Stimulated activated naive CD8-positive, alpha-beta T cell treated with anti-CD3 and anti-CD28 coated beads, Interleukin-15, Interleukin-2, amounts not matched to agents 100 ng/mL and 50 ng/mL, for 24 hours (primary cell): ENCODE measurements at regions not wholly inside any gene's neighbourhood (a gene's known extent, or its start where the extent isn't known, plus 50 kb on each side); places are given as distances from the start of the nearest gene placed in this dataset.
"Not testable (repeated sequence)": the region's sequence is repeated elsewhere in the genome, so short reads cannot be mapped to it uniquely, and the experiment has no call there.

Experiments used
- H3K27ac Mint-ChIP-seq: one replicate; pipeline ENCODE4 v1.8.0; 2021; ENCODE audit warnings: mild to moderate bottlenecking, mixed read lengths
- H3K27me3 Mint-ChIP-seq: one replicate; pipeline ENCODE4 v1.8.0; 2021; ENCODE audit warnings: mixed read lengths
- H3K36me3 Mint-ChIP-seq: one replicate; pipeline ENCODE4 v1.8.0; 2021; ENCODE audit warnings: low read depth, mixed read lengths
- H3K4me1 Mint-ChIP-seq: one replicate; pipeline ENCODE4 v1.8.0; 2021; ENCODE audit warnings: low read depth, mixed read lengths
- H3K4me3 Mint-ChIP-seq: one replicate; pipeline ENCODE4 v1.8.0; 2021; ENCODE audit warnings: mild to moderate bottlenecking, mixed read lengths
- H3K9me3 Mint-ChIP-seq: one replicate; pipeline ENCODE4 v1.8.0; 2021; ENCODE audit warnings: mixed read lengths

- H3K36me3 Mint-ChIP-seq, H3K27ac Mint-ChIP-seq, H3K27me3 Mint-ChIP-seq, H3K4me3 Mint-ChIP-seq, H3K4me1 Mint-ChIP-seq: not testable (repeated sequence)
- H3K9me3 Mint-ChIP-seq = peaks cover 10% of the 10 kb centered on the region
These were observed 69.4 kb upstream of the GNG12 start for GRCh38 chr1:67902546-67903223.

DNA sequence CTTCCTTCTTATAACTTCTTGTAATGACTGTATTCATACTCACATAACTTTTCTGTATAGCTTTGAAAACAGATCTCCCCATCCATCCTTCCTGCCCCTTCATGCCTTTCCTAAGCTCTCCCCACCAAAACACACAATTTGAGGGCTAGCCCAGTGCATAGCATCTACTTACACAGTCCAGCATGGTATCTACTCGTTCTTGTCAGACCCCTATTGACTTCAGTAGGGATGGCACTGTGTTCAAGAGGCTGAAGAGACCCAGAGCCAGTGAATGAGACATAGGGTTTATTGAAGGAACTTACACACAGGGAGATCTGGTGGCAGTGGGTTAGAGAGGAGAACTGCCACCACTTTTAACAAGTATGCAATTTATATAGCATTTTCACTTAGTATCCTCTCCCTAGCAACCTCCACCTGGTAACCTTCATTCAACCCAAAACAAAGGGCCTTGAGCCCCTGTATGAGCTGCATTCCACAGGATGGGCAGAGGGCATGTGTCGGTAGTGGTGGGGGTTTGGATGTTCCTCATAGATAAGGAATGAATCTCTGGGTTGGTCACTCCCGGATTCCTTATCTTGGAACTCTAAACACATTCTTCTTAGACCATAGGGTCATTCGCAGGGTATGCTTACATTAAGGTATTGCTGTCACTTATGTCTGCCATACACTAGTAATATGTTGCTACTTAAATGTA, 64.9 kb upstream of the GNG12 start:
- Mint-ChIP-seq H3K27ac (no peak overlapping the region), H3K9me3 (peaks cover 7% of the 10 kb centered on the region), H3K4me3 (no peak overlapping the region), H3K27me3 (peaks cover 22% of the 10 kb centered on the region), H3K4me1 (no peaks in the 10 kb centered on the region), H3K36me3 (no peaks in the 10 kb centered on the region)

- Mint-ChIP-seq H3K27ac (no peak overlapping the region), H3K27me3 (peaks cover 28% of the 10 kb centered on the region), H3K4me3 (no peak overlapping the region), H3K9me3 (peaks cover 7% of the 10 kb centered on the region), H3K4me1 (no peaks in the 10 kb centered on the region), H3K36me3 (no peaks in the 10 kb centered on the region)
These were observed 64.1 kb upstream of the GNG12 start for GRCh38 chr1:67897270-67897949.

DNA sequence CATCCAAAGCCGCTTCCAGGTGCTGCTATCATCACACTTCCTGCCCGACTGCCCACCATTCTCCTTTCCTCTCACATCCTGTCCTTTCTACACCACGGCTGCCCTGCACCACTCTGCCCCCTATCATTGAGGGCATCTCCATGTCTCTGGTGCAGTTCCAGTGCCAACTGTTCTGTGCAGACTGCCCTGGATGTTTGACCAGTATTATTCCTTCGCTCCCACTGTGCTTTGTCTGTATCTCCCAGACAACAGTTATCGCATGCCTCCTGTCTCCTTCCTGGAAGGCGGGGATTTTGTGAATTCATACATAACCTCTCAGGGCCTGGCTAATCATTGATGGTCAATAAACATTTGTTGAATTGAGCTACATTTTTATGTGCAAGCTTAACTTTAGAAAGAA, 63.6 kb upstream of the GNG12 start:
- H3K4me1 Mint-ChIP-seq = no peaks in the 10 kb centered on the region
- no peak overlapping the region for H3K27ac Mint-ChIP-seq
- H3K9me3 Mint-ChIP-seq = peaks cover 7% of the 10 kb centered on the region
- H3K36me3 Mint-ChIP-seq = no peaks in the 10 kb centered on the region
- no peak overlapping the region for H3K4me3 Mint-ChIP-seq
- H3K27me3 Mint-ChIP-seq = peaks cover 33% of the 10 kb centered on the region

DNA sequence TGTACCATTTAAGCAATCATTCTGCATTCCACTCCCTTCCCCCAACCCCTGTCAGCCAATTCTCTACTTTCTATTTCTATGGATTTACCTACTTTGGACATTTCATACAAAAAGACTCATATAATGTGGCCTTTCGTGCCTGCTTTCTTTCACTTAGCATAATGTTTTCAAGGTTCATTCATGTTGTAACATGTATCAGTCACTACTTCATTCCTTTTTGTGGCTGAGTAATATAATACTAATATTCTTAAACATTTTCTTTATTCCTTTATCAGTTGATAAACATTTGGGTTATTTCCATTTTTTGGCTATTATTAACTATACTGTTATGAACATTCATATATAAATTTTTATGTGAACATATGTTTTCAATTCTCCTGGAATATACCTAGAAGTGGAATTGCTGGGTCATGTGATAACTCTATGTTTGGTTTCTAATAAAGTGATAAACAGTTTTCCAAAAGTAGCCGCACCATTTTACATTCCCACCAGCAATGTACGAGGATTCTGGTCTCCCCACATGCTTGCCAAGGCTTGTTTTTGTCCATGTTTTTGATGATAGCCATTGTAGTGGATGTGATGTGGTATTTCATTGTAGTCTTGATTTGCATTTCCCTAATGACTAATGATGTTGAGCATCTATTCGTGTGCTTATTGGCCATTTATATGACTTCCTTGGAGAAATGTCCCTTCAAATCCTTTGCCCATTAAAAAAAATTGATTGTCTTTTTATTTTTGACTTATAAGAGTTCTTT, 61.9 kb upstream of the GNG12 start:
- Mint-ChIP-seq H3K9me3 (peaks cover 7% of the 10 kb centered on the region), H3K4me1 (peaks cover 6% of the 10 kb centered on the region), H3K36me3 (no peaks in the 10 kb centered on the region), H3K27ac (no peak overlapping the region), H3K4me3 (no peak overlapping the region), H3K27me3 (peaks cover 45% of the 10 kb centered on the region)

DNA sequence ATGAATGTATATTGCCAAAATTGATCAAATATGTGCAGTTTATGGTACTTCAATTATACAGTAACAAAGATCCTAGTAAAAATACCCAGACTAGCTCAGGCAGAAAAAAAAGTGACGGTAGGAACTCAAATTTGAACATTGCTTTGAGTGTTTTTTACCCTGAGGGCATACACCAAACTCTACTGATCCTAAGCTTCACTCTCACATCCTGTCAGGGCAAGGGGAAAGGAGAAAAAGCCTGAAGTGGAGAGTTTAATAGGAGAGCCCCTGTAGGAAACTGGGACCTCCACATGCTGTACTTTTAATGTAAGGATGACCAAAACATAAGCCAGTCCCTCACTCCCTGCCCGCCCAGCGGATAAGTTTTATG, 59.8 kb upstream of the GNG12 start:
- H3K4me3 Mint-ChIP-seq = no peak overlapping the region
- peaks cover 20% of the 10 kb centered on the region for H3K4me1 Mint-ChIP-seq
- no peaks in the 10 kb centered on the region for H3K9me3 Mint-ChIP-seq
- H3K27me3 Mint-ChIP-seq = peaks cover 42% of the 10 kb centered on the region
- H3K36me3 Mint-ChIP-seq = no peaks in the 10 kb centered on the region
- no peak overlapping the region for H3K27ac Mint-ChIP-seq

DNA sequence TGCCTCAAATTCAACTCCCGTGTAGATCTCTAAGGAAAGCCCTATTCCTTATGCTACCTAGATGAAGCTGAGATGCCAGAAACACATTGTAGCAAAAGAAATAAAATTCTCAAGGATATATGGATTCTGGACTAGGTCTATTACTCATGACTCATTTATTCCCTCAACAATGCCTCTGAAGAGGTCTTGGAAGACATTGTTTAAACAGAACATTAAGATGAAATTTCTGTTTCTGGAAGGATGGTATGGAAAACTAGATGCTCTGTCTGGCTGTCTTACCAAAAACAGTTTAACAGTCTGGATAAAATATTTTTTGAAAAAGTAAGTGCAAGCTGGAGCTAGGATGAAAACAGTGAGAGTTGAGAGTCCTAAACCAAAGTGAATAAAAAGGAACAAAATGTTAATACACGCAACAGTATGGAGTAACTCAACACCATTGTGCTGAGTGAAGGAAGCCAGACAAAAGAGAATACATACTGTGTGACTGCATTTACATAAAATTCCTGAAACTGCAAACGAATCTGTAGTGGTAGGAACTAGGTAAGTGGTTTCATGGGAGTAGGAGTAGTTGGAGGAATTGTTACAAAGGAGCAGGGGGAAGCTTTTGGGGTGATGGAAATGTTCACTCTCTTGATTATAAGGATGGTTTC, 59.3 kb upstream of the GNG12 start:
- H3K27ac Mint-ChIP-seq = no peak overlapping the region
- no peaks in the 10 kb centered on the region for H3K9me3 Mint-ChIP-seq
- no peaks in the 10 kb centered on the region for H3K36me3 Mint-ChIP-seq
- H3K4me3 Mint-ChIP-seq = no peak overlapping the region
- peaks cover 38% of the 10 kb centered on the region for H3K27me3 Mint-ChIP-seq
- H3K4me1 Mint-ChIP-seq = peaks cover 20% of the 10 kb centered on the region

DNA sequence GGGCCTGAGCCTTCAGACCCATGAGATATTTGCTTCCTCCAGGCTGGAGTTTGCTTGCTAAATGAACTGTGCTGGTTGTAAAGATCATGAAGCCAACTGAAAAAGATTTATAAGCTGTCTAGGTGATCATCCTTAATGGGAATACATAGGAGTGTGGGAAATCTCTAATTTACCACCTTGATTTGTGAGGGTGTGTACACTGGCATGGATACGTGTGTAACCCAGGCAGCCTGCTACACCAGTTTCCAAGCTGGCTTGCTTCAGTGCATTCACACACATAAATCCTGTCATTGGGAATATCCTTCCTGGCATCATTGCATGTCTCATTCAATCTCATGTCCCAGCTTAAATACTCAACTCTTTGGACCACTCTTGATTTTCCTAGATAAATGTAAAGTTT, 57.6 kb upstream of the GNG12 start:
- no peaks in the 10 kb centered on the region for H3K36me3 Mint-ChIP-seq
- H3K27ac Mint-ChIP-seq = no peak overlapping the region
- no peak overlapping the region for H3K4me3 Mint-ChIP-seq
- H3K27me3 Mint-ChIP-seq = peaks cover 32% of the 10 kb centered on the region
- peaks cover 20% of the 10 kb centered on the region for H3K4me1 Mint-ChIP-seq
- no peaks in the 10 kb centered on the region for H3K9me3 Mint-ChIP-seq

- Mint-ChIP-seq H3K27me3 (peaks cover 32% of the 10 kb centered on the region), H3K4me3 (no peak overlapping the region), H3K4me1 (peaks cover 20% of the 10 kb centered on the region), H3K9me3 (no peaks in the 10 kb centered on the region), H3K36me3 (no peaks in the 10 kb centered on the region), H3K27ac (peak overlapping the region; percentile 49)
These were observed 56.8 kb upstream of the GNG12 start for GRCh38 chr1:67889953-67890567.

DNA sequence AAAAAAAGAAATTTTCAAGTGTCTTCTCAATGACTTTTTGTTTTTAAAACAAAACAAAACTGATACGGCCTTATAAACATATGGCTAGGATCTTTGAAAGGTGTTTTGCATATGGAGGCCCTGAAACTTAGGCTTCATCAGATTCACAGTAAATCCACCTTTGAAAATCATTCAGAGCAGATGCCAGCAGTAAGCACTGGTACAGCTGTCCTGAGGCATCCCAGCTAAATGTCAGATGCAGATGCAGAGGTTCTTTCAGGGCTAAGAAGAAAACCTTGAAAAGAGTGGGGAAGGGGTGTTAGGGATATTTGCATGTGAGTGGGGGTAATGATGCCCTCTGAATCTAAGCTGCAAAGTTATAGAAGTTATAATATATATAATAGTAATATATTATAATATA, 56.2 kb upstream of the GNG12 start:
- Mint-ChIP-seq H3K36me3 (no peaks in the 10 kb centered on the region), H3K9me3 (no peaks in the 10 kb centered on the region), H3K4me1 (peaks cover 20% of the 10 kb centered on the region), H3K4me3 (no peak overlapping the region), H3K27ac (no peak overlapping the region), H3K27me3 (peaks cover 31% of the 10 kb centered on the region)

- Mint-ChIP-seq H3K9me3 (no peaks in the 10 kb centered on the region), H3K4me3 (no peak overlapping the region), H3K27me3 (peaks cover 28% of the 10 kb centered on the region), H3K4me1 (peaks cover 20% of the 10 kb centered on the region), H3K36me3 (no peaks in the 10 kb centered on the region), H3K27ac (no peak overlapping the region)
These were observed 55.2 kb upstream of the GNG12 start for GRCh38 chr1:67888216-67889106.

- no peak overlapping the region for H3K4me3 Mint-ChIP-seq
- no peaks in the 10 kb centered on the region for H3K36me3 Mint-ChIP-seq
- no peak overlapping the region for H3K27ac Mint-ChIP-seq
- peaks cover 20% of the 10 kb centered on the region for H3K4me1 Mint-ChIP-seq
- peaks cover 25% of the 10 kb centered on the region for H3K27me3 Mint-ChIP-seq
- H3K9me3 Mint-ChIP-seq = no peaks in the 10 kb centered on the region
These were observed 53.9 kb upstream of the GNG12 start for GRCh38 chr1:67887146-67887545.

- peaks cover 14% of the 10 kb centered on the region for H3K27me3 Mint-ChIP-seq
- H3K4me3 Mint-ChIP-seq = no peak overlapping the region
- no peaks in the 10 kb centered on the region for H3K36me3 Mint-ChIP-seq
- H3K4me1 Mint-ChIP-seq = peaks cover 15% of the 10 kb centered on the region
- no peaks in the 10 kb centered on the region for H3K9me3 Mint-ChIP-seq
- no peak overlapping the region for H3K27ac Mint-ChIP-seq
These were observed 52.8 kb upstream of the GNG12 start for GRCh38 chr1:67886076-67886475.
